ENCODE measurements at regions not wholly inside any gene's neighbourhood (a gene's known extent, or its start where the extent isn't known, plus 50 kb on each side); places are given as distances from the start of the nearest gene placed in this dataset.

DNA sequence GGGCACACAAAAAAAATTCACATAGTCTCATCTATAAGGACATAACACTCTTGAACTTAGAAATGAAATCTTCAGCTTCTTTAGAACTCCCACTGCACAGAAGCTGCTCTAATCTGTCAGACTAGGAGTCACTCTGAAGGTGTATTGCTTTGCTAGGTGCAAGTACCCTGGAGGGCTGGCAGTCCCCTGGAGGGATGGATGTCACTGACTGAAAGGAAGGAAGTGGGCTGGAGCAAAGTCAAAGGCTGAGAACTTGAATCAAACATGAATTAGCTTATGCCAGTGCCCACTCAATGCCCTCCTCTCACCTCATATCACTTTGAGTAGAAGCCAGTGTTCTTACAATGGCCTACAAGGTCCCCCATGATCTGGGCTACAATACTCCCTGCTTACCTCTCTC, 140.3 kb upstream of the ANKRD1 start:
- no peak for TF ChIP-seq CEBPB (IDR thresholded peaks at IDR 0.05)

DNA sequence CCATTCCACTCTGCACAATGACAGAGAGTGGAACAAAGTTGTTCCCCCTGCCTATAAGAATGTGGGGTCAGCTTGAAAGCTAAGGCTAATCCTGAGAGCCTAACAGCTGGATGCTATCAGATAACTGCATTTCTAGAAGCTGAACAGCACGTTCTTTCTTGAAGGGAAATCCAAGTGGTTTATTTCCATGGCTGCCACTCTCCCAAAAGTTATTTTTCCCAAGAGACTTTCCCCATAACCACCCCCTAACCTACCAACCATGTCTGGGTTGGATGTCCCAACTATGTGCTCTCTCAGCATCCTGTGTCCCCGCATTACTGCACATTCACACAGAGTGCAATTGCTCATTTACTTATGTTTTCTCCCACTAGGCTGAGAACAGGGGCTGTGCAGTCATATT, 140.7 kb upstream of the ANKRD1 start:
- TF ChIP-seq USF1 (IDR thresholded peaks at IDR 0.05) (no peak), MAX (IDR thresholded peaks at IDR 0.05) (no peak), TAF1 (IDR thresholded peaks at IDR 0.05; ENCODE audit: low read depth) (no peak), CREB1 (IDR thresholded peaks at IDR 0.05; ENCODE audit: low read depth) (no peak), EP300 (IDR thresholded peaks at IDR 0.05; ENCODE audit: borderline replicate concordance) (no peak), NFIC (IDR thresholded peaks at IDR 0.05) (no peak), TEAD4 (IDR thresholded peaks at IDR 0.05) (no peak), TCF12 (IDR thresholded peaks at IDR 0.05; ENCODE audit: low read depth) (no peak), RAD21 (IDR thresholded peaks at IDR 0.05; ENCODE audit: low read depth) (no peak), YY1 (IDR thresholded peaks at IDR 0.05; ENCODE audit: low read depth) (no peak), EGR1 (IDR thresholded peaks at IDR 0.05) (no peak), CEBPB (IDR thresholded peaks at IDR 0.05) (no peak), FOXM1 (IDR thresholded peaks at IDR 0.05; ENCODE audit: borderline replicate concordance, low read depth) (no peak), ZBTB7A (IDR thresholded peaks at IDR 0.05; ENCODE audit: low read depth) (no peak)
- TF ChIP-seq, protein P1, sequence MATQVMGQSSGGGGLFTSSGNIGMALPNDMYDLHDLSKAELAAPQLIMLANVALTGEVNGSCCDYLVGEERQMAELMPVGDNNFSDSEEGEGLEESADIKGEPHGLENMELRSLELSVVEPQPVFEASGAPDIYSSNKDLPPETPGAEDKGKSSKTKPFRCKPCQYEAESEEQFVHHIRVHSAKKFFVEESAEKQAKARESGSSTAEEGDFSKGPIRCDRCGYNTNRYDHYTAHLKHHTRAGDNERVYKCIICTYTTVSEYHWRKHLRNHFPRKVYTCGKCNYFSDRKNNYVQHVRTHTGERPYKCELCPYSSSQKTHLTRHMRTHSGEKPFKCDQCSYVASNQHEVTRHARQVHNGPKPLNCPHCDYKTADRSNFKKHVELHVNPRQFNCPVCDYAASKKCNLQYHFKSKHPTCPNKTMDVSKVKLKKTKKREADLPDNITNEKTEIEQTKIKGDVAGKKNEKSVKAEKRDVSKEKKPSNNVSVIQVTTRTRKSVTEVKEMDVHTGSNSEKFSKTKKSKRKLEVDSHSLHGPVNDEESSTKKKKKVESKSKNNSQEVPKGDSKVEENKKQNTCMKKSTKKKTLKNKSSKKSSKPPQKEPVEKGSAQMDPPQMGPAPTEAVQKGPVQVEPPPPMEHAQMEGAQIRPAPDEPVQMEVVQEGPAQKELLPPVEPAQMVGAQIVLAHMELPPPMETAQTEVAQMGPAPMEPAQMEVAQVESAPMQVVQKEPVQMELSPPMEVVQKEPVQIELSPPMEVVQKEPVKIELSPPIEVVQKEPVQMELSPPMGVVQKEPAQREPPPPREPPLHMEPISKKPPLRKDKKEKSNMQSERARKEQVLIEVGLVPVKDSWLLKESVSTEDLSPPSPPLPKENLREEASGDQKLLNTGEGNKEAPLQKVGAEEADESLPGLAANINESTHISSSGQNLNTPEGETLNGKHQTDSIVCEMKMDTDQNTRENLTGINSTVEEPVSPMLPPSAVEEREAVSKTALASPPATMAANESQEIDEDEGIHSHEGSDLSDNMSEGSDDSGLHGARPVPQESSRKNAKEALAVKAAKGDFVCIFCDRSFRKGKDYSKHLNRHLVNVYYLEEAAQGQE (IDR thresholded peaks at IDR 0.05; ENCODE audit: low read depth), result no peak

DNA sequence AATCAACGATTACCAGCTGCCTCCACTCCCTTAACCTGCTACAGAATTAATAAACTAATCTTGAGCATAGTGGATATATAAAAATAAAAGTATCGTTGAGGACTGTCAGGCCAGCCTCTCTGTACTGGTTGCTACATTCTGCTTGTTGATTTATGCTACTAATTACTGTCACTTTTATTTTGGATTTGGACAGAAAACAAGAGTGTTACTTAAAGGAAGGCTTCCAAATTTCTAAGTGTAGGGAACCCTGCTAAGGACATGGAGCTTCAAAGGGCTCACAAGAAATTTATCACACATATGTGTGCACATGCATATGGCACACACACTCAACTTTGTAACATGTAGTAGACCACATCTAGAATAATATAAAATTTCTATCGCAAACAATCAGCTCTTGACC, 141.2 kb upstream of the ANKRD1 start:
- TF ChIP-seq YY1 (IDR thresholded peaks at IDR 0.05; ENCODE audit: low read depth) (no peak), FOXM1 (IDR thresholded peaks at IDR 0.05; ENCODE audit: borderline replicate concordance, low read depth) (no peak), MAX (IDR thresholded peaks at IDR 0.05) (no peak), CREB1 (IDR thresholded peaks at IDR 0.05; ENCODE audit: low read depth) (no peak), ZBTB7A (IDR thresholded peaks at IDR 0.05; ENCODE audit: low read depth) (no peak), EP300 (IDR thresholded peaks at IDR 0.05; ENCODE audit: borderline replicate concordance) (no peak), CEBPB (IDR thresholded peaks at IDR 0.05) (no peak), TEAD4 (IDR thresholded peaks at IDR 0.05) (no peak), NFIC (IDR thresholded peaks at IDR 0.05) (no peak), TCF12 (IDR thresholded peaks at IDR 0.05; ENCODE audit: low read depth) (no peak), EGR1 (IDR thresholded peaks at IDR 0.05) (no peak), TAF1 (IDR thresholded peaks at IDR 0.05; ENCODE audit: low read depth) (no peak)
- TF ChIP-seq, protein P1 (IDR thresholded peaks at IDR 0.05; ENCODE audit: low read depth), result no peak

GRCh38 chr10:91071786-91072185, 148.7 kb upstream of the PCGF5 start:
- TF ChIP-seq EP300 (IDR thresholded peaks at IDR 0.05; ENCODE audit: borderline replicate concordance), result no peak
- TF ChIP-seq CREB1 (IDR thresholded peaks at IDR 0.05; ENCODE audit: low read depth), result no peak
- TF ChIP-seq TCF12 (IDR thresholded peaks at IDR 0.05; ENCODE audit: low read depth), result no peak
- no peak for TF ChIP-seq MAX (IDR thresholded peaks at IDR 0.05)
- no peak for TF ChIP-seq CEBPB (IDR thresholded peaks at IDR 0.05)
- TF ChIP-seq EGR1 (IDR thresholded peaks at IDR 0.05), result no peak
- TF ChIP-seq, protein P1 (IDR thresholded peaks at IDR 0.05; ENCODE audit: low read depth), result no peak
- no peak for TF ChIP-seq RAD21 (IDR thresholded peaks at IDR 0.05; ENCODE audit: low read depth)
- TF ChIP-seq TAF1 (IDR thresholded peaks at IDR 0.05; ENCODE audit: low read depth), result no peak
- no peak for TF ChIP-seq USF1 (IDR thresholded peaks at IDR 0.05)
- no peak for TF ChIP-seq NFIC (IDR thresholded peaks at IDR 0.05)
- no peak for TF ChIP-seq YY1 (IDR thresholded peaks at IDR 0.05; ENCODE audit: low read depth)
- TF ChIP-seq TEAD4 (IDR thresholded peaks at IDR 0.05), result no peak
- no peak for TF ChIP-seq ZBTB7A (IDR thresholded peaks at IDR 0.05; ENCODE audit: low read depth)
- no peak for TF ChIP-seq FOXM1 (IDR thresholded peaks at IDR 0.05; ENCODE audit: borderline replicate concordance, low read depth)
